ENCODE measurements at regions not wholly inside any gene's neighbourhood (a gene's known extent, or its start where the extent isn't known, plus 50 kb on each side); places are given as distances from the start of the nearest gene placed in this dataset.

DNA sequence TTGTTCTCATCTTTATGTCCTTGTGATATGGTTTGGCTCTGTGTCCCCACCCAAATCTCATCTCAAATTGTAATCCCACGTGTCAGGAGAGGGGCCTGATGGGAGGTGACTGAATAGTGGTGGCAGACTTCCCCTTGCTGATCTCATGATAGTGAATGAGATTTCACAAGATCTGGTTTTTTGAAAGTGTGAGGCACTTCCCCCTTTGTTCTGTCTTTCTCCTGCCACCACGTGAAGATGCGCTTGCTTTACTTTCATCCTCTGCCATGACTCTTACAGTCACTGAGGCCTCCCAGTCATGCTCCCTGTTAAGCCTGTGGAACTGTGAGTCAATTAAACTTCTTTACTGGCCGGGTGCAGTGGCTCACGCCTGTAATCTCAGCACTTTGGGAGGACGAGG lies 161.0 kb downstream of the HERPUD2 start:
- no peak for DNase-seq

DNA sequence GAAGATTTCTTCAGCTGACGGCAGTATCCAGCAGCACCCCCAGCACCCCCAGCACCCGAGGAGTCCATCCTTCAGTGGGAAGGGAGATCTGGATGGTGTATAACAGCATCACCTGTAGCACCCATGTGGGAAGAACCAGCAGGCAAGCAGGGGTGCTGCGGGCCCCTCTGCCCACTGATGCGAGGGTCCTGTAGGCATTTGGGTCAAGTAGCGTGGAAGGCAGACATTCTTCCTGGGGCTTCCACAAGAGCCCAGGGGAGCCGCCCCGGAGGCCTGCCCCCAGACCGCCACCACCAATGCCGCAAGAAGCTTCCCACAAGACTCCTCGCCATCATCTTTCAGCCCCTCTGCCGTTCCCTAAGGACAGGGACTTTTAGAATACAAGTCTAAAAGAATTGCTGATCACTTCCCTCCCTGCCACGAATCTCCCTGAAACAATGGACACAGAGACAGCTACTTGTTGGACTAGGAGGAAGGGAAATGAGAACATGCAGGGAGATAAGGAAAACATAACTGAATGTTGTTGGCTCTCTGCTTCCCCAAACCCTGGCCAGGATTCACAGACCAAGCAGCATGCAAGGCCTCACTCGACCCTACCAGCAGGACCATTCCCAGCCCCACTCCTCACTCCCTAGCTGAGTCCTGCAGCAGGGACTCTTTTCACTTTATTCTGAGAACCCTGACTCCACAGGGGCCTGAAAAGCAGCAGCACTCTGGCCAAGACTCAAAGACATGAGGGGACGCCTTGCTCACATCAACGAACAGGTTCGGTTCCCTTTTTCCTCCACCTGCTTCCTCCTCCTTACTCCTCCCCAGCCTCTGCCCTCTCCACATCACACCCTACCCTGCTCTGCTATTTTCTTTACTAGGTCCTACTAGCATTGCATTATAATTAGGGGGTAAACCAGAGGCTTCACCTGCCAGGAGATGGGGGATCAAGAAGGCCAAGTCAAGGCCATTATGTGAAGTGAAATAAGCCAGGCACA lies 164.5 kb downstream of the HERPUD2 start:
- DNase-seq: no peak

DNA sequence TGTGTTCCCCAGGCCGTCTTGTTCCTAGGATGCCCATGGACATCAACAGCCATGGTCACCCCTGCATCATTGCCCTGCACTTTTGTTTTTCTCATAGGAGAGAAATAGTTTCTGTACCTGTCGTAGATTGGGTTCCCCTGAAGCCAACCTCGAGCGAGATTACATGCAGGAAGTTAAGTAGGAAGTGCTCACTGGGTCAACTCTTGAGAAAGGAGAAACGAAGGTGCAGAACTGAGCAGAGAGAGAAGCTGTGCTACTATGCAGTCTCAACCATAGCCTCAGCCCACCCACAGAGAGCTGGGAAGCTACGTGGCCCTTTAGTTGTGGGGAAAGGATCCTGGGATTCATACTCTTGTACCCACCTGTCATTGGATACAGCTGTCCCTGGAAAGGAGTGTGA lies 165.2 kb downstream of the HERPUD2 start:
- no peak for DNase-seq

DNA sequence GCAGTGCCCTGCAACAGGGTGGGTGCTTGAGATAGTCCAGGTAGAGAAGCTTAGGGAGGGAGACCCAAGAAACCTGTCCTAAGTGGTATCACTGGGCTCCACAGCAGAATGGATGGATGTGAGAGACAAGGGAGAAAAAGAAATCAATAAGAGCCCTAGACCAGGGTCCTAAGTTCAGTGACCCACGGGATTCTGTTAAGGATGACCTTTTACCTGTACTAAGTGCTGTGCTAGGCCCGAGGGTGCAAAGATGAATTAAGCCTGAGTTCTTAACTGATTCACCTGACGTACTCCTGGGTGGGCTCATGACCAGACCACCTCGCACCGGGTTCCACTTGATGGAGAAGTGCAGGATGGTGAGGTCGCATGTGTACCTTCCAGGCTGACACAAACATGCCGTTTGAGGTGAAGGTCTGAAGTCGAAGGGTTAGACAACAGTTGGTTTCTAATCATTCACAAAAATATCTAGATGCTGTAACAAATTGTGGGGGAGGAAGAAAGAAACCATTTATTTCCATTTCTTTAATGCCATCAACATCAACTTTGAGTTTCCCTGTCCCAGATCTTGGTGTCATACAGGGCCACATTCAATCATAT lies 166.5 kb downstream of the HERPUD2 start:
- DNase-seq: no peak

DNA sequence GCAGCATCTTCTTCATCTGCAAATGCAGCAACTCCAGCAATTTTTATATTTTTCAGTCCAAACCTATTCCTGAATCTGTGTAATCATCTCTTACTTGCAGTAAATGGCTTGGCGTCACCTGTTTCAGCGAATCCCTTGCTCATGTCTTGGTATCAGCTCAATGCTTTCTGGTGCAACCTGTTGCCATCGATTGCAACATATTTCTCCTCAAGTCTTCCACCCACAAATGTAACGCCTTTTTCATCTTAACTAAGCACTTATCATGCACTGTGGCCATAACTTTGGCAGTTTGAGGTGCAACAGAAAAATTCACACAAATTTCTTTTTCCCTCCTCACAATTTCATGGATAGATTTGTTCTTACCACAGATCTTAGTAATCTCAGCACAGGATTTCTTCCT lies 168.3 kb downstream of the HERPUD2 start:
- DNase-seq: no peak

DNA sequence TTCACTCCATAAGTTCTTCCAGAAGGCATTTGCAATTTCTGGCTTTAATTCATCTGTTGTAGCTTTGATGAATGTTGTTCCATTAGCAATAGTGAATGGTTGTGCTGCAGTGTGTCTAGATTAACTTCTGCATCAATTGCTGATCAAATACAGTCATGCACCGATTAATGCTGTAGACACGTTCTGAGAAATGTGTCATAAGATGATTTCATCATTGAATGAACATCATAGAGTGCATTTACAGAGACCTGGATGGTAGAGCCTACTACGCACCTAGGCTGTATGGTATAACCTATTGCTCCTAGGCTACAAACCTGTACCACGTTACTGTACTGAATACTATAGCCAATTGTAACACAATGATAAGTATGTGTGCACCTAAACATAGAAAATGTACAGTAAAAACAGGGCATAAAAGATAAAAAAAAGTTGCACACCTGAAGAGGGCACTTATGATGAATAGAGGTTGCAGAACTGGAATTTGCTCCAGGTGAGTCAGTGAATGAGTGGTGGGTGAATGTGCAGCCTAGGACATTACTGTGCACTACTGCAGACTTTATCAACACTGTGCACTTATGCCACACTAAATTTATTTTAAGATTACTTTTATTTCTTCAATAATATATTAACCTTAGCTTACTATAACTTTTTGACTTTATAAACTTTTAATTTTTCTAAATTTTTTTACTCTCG lies 170.7 kb downstream of the HERPUD2 start:
- no peak for DNase-seq

DNA sequence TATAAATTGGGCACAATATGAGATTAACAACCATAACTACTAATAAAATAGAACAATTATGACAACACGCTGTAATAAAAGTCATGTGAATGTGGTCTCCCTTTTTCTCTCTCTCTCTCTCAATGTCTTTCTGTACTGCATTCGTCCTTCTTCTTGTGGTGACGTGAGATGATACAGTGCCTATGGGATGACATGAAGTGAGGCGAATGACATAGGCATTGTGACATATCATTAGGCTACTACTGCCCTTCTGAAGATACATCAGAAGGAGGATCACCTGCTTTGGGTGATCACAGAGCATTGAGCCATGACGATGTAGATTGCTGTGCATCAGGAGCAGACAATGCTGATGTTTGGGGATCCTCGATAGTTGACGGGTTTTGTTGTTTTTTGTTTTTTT lies 171.6 kb downstream of the HERPUD2 start:
- DNase-seq: no peak

DNA sequence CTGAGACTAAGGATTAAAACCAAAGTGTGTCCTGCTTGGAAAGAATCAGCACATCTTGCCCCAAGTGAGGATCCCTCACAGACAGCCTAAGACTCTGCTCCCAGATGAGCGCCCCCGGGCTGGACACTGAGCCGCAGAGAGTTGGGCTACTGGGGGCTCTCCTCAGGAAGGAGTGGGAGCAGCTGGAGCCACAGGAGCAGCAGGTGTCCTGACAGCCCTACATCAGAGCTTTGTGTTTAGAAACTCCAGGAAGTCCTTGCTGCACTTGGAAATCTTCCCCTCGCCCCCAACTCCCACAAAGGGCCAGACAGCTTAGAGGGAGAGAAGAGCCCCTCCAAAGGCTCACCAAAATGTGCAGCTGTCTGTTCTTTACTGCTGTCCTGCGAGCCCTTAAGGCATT lies 172.2 kb downstream of the HERPUD2 start:
- DNase-seq: no peak

DNA sequence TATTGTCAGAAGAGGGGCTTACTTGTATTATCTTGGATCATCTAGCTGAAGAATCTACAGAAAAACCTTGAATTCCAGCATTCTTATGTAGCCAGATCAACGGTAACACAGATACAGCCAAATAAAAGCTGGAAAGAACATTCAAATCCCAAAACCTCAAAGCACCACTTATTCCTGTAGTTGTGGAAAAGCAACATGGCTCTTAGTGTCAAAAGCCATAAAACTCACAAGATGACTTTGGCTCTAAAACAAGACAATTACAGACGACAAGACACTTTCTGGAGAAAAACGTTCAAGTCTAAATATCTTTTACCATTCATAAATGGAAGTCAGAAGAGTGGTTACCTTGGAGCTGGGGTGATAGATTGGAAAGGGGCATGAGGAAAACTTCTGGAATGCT lies 173.0 kb downstream of the HERPUD2 start:
- no peak for DNase-seq

DNA sequence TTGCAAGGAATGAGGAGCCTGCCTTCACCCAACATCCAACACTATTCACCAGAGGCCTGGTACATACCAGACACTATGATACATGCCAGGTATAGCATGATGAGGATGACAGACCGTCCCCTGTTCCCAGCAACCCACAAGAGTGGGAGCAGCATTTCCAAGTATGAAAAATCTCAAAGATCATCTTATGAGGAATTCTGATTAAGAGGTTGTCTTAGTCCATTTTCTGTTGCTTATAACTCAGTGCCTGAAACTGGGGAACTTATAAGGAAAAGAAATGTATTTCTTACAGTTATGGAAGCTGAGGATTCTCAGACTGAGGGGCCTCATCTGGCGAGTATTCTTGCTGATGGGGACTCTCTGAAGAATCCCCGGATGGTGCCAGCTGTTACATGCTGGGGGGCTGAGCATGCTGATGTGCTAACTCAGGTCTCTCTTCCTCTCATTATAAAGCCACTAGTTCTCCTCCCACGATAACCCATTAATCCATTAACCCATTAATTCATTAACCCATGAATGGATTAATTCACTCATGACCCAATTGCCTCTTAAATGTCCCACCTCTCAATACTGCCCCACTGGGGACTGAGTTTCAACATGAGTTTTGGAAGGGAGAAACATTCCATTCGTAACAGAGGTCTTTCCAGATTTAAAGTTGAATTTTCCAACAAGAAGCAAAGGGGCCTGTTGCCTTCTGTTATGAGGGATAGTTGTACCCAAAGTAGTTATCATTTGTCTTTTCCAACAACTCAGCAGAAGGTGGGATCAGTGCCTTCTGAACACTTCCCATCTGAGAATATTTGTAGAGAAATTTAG lies 173.9 kb downstream of the HERPUD2 start:
- DNase-seq: no peak

DNA sequence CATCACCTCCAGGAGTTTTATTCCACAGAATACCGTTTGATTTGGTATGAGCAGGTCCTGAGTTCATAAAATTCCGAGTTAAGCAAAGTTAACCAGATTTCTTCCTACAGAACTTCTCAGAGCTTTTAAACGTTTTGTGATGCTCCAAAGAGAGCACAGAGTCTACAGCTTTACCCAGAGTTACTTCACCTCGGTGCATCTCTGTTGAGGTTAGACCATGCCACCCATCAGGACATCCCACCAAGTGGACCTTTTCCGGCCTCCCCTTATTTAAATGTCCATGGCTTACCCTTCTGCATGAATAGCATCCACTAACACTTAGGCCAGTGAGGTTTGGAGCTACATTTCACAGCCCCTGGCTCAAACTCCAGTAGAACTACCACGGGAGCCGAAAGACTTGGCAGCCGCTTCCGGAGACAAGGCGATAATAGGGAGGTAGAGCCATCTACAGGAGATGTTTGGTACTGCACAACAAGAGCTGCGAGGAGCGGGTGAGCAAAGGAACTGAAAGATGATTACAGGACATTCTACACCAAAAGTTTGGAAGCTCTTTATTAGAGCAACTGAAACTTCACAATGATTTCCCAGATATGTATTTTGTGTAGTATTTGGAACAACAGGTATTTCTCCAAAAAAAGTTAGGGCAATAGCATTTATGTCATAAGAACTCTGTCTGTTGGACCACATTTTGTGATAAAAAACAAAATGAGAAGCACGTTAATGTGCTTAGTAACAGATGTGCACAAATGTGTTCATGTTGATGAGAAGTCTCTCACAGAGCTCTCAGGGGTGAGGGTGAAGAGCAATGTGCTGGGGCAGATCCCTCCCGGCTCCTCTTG lies 174.7 kb downstream of the HERPUD2 start:
- peak; percentile 83 for DNase-seq

DNA sequence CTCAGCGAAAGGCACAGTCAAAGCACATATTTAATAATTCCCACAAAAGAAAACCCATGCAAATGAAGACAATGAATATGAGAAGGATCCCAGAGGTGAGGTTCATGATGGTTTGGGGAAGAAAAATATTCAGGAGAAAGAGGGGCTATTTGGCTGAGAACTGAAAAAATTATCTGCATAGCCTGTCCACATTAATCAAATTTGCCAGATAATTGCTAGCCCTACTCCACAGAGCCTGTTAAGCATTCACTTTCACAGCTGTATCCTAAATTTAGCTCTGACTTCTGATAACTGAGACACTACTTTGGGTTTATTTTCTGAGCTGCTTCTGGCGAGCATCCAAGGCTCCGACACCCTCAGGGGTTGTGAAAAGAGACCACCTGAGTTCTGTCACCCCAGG lies 176.2 kb downstream of the HERPUD2 start:
- no peak for DNase-seq

DNA sequence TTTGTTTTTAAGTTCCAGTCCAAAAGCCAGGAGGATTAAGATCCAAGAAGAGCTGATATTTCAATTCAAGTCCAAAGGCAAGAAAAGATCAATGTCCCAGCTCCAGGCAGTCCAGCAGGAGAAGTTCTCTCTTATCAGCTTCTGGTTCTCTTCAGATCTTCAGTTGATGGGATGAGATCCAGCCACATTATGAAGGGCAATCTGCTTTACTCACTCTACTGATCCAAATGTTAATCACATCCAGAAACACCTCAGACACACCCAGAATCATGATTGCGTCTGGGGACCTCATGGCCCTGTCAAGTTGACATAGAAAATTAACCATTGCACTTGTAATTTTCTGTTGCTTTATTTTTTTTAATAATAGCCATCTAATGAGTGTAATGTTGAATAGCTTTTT lies 178.4 kb downstream of the HERPUD2 start:
- no peak for DNase-seq

DNA sequence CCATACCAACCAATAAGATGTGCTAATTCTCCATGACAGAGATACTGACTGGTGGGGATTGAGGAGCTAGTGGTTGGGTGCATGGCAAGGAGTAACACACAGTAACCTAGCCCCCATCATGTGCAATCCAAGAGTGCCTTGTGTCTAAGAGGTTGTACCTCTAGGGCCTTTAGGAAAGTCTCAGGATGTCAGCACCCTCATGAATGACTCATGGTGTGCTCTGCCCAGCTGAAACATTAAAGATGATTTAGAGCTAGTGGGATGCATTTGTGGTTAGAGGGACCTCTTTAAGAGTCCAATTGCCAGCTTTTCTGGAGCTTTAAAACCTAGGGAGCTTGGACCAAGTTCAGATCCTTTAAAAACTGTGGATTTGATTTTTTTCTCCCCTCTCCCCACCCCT lies 181.1 kb downstream of the HERPUD2 start:
- DNase-seq: no peak

DNA sequence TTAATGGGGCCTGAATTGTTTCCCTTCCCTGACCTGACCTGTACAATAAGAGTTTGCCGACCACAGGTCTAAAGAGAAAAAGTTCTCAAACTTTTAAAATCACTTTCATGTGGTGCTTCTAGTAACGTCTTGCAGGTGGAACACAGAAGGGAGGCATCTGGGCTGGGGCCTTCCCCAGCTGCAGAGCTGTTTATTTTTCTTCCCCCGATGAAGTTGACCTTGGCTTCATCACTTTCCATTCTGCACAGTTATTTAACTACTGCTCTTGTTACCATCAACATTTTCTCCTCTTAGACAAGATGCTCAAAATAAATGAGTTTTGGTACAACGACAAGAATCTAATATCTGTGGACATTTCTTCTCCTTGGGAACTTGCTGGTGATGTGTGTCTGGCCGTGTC lies 181.7 kb downstream of the HERPUD2 start:
- no peak for DNase-seq

DNA sequence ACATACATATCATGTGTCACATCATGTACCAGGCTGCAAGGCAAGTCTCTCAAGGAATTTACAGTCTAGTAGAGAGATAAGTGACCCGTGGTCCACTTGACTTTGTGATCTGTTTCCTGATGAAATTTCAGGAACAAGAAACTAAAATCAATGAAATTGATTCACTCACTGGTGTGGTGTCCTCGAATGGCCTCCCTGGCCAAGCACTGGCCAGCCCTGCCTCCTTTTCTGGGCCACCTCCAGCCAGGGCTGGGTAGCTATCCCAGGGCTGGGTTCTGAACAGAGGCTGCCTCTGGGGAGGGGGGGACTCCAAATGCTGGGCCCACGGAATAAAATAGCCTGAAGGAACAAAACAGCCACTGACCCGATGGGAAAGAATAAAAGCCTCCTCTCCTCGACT lies 182.2 kb downstream of the HERPUD2 start:
- no peak for DNase-seq

DNA sequence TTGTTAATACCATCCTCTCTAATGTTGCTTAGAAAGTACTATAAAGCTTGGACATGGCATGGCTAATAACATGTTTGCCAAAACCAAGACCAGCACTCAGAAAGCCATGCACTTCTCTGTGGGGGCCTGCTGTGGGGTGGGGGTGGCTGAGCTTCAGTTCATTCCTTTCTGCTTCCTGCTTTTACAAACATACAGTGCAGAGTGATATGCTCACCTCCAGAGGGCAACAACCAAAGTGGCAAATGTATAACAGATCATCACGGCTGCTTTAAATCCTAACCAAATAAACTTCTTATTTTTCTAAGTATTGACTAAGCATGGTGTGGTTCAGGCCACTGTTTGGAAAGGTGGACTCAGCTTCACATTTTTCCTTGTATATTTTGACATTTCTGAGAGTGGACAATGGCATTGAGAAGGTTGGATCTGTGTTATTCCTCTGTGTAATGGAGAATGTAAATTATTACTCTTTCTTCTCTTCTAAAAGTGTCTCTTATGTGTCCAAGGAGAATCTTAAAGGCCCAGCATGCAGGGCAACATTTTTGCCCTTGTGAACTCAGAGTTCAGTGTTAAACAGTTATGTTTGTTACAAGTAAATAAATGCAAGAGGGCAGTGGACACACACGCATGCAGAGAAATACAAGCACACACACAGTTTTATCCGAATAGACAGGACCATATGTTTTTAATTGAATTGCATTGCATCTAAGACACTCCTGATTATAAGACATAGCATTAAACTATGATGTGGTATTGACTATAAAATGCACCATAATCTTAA lies 186.1 kb downstream of the HERPUD2 start:
- no peak for DNase-seq

DNA sequence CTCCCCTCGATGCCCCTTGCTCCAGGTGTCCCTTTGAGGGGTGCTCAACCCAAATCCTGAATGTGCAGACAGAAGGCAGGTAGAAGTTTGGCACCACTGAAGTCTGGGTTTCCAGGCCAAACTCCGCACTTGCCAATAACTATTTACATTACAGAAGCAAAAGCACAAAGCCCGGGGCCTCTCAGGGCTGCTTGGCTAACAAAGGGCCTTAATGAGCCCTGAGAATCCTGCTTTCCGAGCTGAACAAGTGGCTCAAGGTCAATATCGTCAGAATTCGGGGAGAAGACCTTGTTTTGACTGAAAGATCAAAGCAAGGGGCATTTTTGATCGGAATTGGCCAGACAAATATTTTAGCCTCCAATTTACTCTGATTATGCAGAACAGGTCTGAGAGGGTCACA lies 189.9 kb downstream of the HERPUD2 start:
- peak; percentile 78 for DNase-seq

DNA sequence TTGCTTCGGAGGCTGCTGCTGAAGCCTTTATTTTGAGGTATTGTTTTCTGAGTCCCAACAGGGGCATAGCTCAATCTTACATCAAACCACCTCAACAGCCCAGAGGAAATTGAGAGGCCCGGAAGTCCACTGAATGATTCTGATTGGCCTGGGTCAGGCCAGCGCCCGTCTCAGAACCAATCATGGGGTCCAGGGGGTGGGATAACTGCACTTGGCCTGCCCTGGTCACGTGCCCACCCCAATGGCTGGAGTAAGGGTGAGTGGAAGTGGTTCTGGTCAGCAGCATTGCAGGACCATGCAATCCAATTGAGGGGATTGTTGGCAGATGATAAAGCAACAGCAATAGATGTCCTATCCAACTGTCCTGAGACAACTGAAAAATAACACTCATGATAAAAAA lies 190.6 kb downstream of the HERPUD2 start:
- DNase-seq: no peak

DNA sequence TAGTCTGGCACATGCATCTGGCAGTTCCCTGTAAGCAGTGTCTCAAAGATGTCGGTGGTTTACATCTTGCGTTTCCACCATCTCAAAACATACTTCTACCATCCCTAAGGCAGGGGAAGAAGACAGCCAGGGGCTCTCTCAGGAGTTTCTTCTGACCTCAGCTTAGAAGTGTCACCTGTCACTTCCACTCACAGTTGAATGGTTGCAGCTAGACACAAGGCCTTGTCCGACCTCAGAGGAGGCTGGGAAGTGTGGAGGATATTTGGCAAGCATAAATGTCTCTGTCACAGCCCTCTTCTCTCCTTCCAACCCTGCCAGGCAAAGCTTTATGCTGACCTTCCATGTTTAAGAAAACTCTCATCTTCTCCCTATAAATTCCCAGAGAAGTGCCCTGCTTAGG lies 193.3 kb downstream of the HERPUD2 start:
- DNase-seq: no peak

DNA sequence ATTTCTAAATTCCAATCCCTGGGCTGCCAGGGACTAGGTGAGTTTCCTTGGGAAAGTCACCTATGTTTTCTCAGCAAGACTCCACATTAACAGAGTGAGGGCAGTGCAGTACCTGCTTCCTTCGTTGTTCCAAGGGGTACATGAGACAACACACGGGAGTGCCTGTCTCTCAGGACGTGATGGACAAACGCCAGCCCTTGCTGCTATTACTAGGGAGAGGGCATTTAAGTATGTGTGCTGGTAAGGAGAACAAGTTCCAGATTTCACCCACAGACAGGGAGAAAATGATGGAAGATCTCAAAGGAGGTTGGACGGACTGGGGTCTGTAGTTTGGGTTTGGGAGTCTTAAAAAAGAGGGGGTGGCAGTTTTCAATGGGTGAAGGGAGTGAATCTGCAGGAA lies 195.7 kb downstream of the HERPUD2 start:
- no peak for DNase-seq
